ENCODE measurements at regions not wholly inside any gene's neighbourhood (a gene's known extent, or its start where the extent isn't known, plus 50 kb on each side); places are given as distances from the start of the nearest gene placed in this dataset.

GRCh38 chr2:180325416-180326120 lies 318.5 kb upstream of the CWC22 start:
- Histone ChIP-seq H3K9me3 (ENCODE audit: low read depth) (no peaks in the 10 kb centered on the region), H3K4me1 (ENCODE audit: low read depth) (no peaks in the 10 kb centered on the region), H3K27ac (no peak overlapping the region), H3K4me3 (no peak overlapping the region), H3K36me3 (no peaks in the 10 kb centered on the region), H3K27me3 (no peaks in the 10 kb centered on the region)
- TF ChIP-seq, protein P1, sequence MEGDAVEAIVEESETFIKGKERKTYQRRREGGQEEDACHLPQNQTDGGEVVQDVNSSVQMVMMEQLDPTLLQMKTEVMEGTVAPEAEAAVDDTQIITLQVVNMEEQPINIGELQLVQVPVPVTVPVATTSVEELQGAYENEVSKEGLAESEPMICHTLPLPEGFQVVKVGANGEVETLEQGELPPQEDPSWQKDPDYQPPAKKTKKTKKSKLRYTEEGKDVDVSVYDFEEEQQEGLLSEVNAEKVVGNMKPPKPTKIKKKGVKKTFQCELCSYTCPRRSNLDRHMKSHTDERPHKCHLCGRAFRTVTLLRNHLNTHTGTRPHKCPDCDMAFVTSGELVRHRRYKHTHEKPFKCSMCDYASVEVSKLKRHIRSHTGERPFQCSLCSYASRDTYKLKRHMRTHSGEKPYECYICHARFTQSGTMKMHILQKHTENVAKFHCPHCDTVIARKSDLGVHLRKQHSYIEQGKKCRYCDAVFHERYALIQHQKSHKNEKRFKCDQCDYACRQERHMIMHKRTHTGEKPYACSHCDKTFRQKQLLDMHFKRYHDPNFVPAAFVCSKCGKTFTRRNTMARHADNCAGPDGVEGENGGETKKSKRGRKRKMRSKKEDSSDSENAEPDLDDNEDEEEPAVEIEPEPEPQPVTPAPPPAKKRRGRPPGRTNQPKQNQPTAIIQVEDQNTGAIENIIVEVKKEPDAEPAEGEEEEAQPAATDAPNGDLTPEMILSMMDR (IDR thresholded peaks at IDR 0.05; ENCODE audit: low read depth, low read length) = no peak
- no peak for DNase-seq (ENCODE audit: low read depth in 1 of 2, low spot score in 1 of 2)

GRCh38 chr2:180324182-180324581 lies 317.1 kb upstream of the CWC22 start:
- no peak overlapping the region for H3K4me3 ChIP-seq
- H3K27ac ChIP-seq = no peak overlapping the region
- H3K4me1 ChIP-seq (ENCODE audit: low read depth) = no peaks in the 10 kb centered on the region

DNA sequence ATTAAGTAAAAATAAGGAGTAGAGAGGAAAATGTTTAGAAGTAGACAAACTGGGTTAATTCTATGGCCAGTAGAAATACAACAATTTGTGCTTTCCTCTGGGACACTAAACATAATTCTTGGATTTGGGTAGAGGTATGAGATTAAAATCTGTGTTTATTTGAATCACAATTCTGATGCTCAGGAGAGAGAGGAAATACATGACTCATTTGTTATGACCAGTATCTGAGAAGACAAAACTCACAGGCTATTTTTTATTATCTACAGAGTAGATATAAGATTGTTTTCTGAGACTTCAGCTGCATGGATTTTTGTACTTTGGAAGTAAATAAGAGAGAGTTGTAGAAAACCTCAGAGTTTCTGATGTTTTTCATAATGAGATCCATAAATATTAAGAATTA lies 315.7 kb upstream of the CWC22 start:
- Histone ChIP-seq H3K27me3 (no peaks in the 10 kb centered on the region), H3K36me3 (no peaks in the 10 kb centered on the region), H3K9me3 (ENCODE audit: low read depth) (no peaks in the 10 kb centered on the region), H3K4me3 (no peak overlapping the region), H3K4me1 (ENCODE audit: low read depth) (no peaks in the 10 kb centered on the region), H3K27ac (no peak overlapping the region)
- TF ChIP-seq, protein P1 (IDR thresholded peaks at IDR 0.05; ENCODE audit: low read depth, low read length) = no peak
- peak in 1 of 2 donors; percentile 27 for DNase-seq (ENCODE audit: low read depth in 1 of 2, low spot score in 1 of 2)

More at GRCh38 chr2:180324182-180324581, 317.1 kb upstream of the CWC22 start:
- peak in 1 of 2 donors; percentile 19 for DNase-seq (ENCODE audit: low read depth in 1 of 2, low spot score in 1 of 2)
- Histone ChIP-seq H3K27me3 (no peaks in the 10 kb centered on the region), H3K36me3 (no peaks in the 10 kb centered on the region), H3K9me3 (ENCODE audit: low read depth) (no peaks in the 10 kb centered on the region)
- TF ChIP-seq, protein P1 (IDR thresholded peaks at IDR 0.05; ENCODE audit: low read depth, low read length) = no peak

DNA sequence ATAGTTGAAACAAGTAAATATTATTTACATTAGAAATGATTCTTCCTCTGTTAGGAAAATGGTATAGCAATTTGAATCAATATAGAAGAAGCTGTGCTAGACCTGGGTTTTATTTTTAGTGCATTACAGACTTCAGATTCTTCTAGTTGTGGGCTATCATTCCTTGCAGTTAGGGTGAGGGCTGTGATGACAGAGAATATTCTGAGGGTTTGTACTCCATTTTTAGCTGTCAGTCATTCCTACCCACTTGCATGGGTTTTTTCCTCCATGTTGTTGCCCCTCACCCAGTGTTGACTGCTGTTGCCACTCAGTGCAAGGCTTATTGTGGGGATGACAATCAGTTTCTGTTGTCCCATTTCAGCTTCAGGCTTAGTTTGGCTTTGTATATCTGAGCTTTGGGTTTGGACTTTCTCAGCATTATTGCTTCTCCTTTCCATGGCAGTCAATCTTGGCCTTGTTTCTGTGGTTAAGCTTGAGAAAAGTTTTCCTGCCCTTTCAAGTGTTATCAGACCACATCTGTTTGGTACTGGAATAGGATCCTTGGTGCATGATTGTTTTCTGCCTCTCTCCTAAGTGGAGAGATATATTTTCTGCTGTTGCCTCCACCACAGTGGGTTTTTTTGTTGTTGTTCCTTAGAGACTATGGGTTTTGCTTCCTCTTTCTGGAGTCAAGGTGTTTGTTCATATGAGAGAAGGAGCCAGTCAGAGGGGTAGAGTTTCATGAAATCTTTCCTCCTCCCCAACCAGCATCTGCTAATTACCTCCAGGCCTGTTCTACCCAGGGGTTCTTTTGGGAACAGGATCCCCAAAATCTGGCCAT lies 312.7 kb upstream of the CWC22 start:
- Histone ChIP-seq H3K27ac (no peak overlapping the region), H3K4me3 (no peak overlapping the region), H3K27me3 (no peaks in the 10 kb centered on the region), H3K9me3 (ENCODE audit: low read depth) (no peaks in the 10 kb centered on the region), H3K36me3 (no peaks in the 10 kb centered on the region), H3K4me1 (ENCODE audit: low read depth) (no peaks in the 10 kb centered on the region)
- no peak for DNase-seq (ENCODE audit: low read depth in 1 of 2, low spot score in 1 of 2)
- TF ChIP-seq, protein P1 (IDR thresholded peaks at IDR 0.05; ENCODE audit: low read depth, low read length) = no peak

DNA sequence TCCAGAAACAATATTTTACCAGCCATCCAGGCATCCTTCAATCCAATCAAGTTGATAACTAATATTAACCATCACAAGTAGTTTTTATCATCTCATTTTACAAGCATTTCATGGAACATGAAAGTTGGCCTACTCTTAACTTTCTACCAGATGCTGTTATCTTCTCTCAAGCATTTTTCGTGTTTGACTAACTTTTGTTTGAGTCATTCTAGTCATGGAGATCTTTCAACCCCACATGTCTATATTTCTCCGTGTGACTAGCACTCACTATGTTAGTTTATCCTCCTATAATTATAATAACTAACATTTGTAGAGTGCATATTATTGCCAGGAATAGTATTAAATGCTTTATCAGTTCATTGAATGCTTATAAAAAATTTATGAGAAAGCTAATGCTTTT lies 307.0 kb upstream of the CWC22 start:
- Histone ChIP-seq H3K27ac (no peak overlapping the region), H3K9me3 (ENCODE audit: low read depth) (no peaks in the 10 kb centered on the region), H3K4me1 (ENCODE audit: low read depth) (no peaks in the 10 kb centered on the region), H3K4me3 (no peak overlapping the region), H3K36me3 (no peaks in the 10 kb centered on the region), H3K27me3 (no peaks in the 10 kb centered on the region)
- TF ChIP-seq, protein P1 (IDR thresholded peaks at IDR 0.05; ENCODE audit: low read depth, low read length) = no peak
- DNase-seq (ENCODE audit: low read depth in 1 of 2, low spot score in 1 of 2) = peak in 1 of 2 donors; percentile 50
